Spleen (tissue), 11 donors: ENCODE measurements at regions not wholly inside any gene's neighbourhood (a gene's known extent, or its start where the extent isn't known, plus 50 kb on each side); places are given as distances from the start of the nearest gene placed in this dataset.

Experiments
- DNase-seq: peaks from one replicate; pipeline ENCODE4 v3.0.0-alpha.2; 2020
- H3K27ac ChIP-seq, 8 donors: fragments of 200-600 bp; sonication (generic) in 7 of 8; 1 replicate in 4 of 8; 2 replicates in 4 of 8; pipeline versions ENCODE4 v1.5.0 to v1.8.0; 2016 to 2021; ENCODE audit warnings: inconsistent platforms in 4 of 8, mild to moderate bottlenecking in 4 of 8, moderate library complexity in 1 of 8
- H3K27me3 ChIP-seq, 7 donors: fragments of 200-600 bp; sonication (generic) in 6 of 7; replicated peaks in 1 of 7; 1 replicate in 4 of 7; 2 replicates in 3 of 7; pipeline versions ENCODE4 v1.5.0 to v1.8.0; 2016 to 2021; ENCODE audit warnings: inconsistent platforms in 3 of 7, mild to moderate bottlenecking in 1 of 7
- H3K36me3 ChIP-seq, 6 donors: fragments of 200-600 bp; sonication (generic) in 5 of 6; 1 replicate in 4 of 6; 2 replicates in 2 of 6; pipeline versions ENCODE4 v1.5.0 to v1.8.0; 2016 to 2021; ENCODE audit warnings: inconsistent platforms in 2 of 6
- H3K4me1 ChIP-seq, 6 donors: fragments of 200-600 bp; sonication (generic) in 5 of 6; 1 replicate in 3 of 6; 2 replicates in 3 of 6; pipeline versions ENCODE4 v1.5.0 to v1.8.0; 2016 to 2021; ENCODE audit warnings: inconsistent platforms in 3 of 6
- H3K4me3 ChIP-seq, 8 donors: fragments of 200-600 bp; sonication (generic) in 7 of 8; 1 replicate in 4 of 8; 2 replicates in 4 of 8; pipeline versions ENCODE4 v1.5.0 to v1.8.0; 2016 to 2021; ENCODE audit warnings: inconsistent platforms in 4 of 8, mild to moderate bottlenecking in 4 of 8, moderate library complexity in 2 of 8
- H3K9me3 ChIP-seq, 8 donors: fragments of 200-600 bp; sonication (generic) in 7 of 8; 1 replicate in 4 of 8; 2 replicates in 4 of 8; pipeline versions ENCODE4 v1.5.0 to v1.8.0; 2016 to 2021; ENCODE audit warnings: inconsistent platforms in 4 of 8
- POLR2A ChIP-seq, 3 donors: fragments of 450-650 bp; IDR thresholded peaks; one replicate each; pipeline ENCODE4 v1.5.1; 2017; ENCODE audit warnings: antibody characterized with exemption in 3 of 3, mild to moderate bottlenecking in 1 of 3
- POLR2AphosphoS5 ChIP-seq, 3 donors: sonication (generic); formaldehyde crosslinking; IDR thresholded peaks; one replicate each; pipeline ENCODE4 v1.5.1; 2017; ENCODE audit warnings: antibody characterized with exemption in 3 of 3
- WGBS, 5 donors: extraction: QIAGEN DNeasy Blood & Tissue Kit in 3 of 5; methylation state at CpG; one replicate each; pipeline versions ENCODE4 v1.1.5 to v1.1.7; 2013 to 2018; 5-methylcytosine and 5-hydroxymethylcytosine counted together
- intact Hi-C: fragments of 100-400 bp; cut with DNase I; formaldehyde crosslinking; loops from one replicate; pipeline ENCODE4 v1.15.0; 2023; ENCODE audit warnings: low total_unique reads
- TF ChIP-seq, protein P1 (sequence below), 11 experiments: fragments of 200-600 bp in 7 of 11; fragments of 450-650 bp in 4 of 11; sonication (generic) in 4 of 11; IDR thresholded peaks in 8 of 11; conservative IDR thresholded peaks in 3 of 11; 1 replicate in 7 of 11; 2 replicates in 4 of 11; pipeline versions ENCODE4 v1.4.0 to v1.8.0; 2016 to 2021; ENCODE audit warnings: antibody characterized with exemption in 11 of 11, inconsistent platforms in 4 of 11, mild to moderate bottlenecking in 1 of 11
- donor health status: healthy with polysubstance abuse.
- donor health status: DM: no; HTN: no; CAD: no; lungs with moderate emphysema.
- donor health status: DM: no; HTN: no; CAD: no.
- donor health status: Bipolar disorder and iron deficiency.
- donor health status: healthy.
- donor health status: DM: no; HTN: no; CAD: no.
- donor health status: DM: yes; HTN: yes; CAD: no.

DNA sequence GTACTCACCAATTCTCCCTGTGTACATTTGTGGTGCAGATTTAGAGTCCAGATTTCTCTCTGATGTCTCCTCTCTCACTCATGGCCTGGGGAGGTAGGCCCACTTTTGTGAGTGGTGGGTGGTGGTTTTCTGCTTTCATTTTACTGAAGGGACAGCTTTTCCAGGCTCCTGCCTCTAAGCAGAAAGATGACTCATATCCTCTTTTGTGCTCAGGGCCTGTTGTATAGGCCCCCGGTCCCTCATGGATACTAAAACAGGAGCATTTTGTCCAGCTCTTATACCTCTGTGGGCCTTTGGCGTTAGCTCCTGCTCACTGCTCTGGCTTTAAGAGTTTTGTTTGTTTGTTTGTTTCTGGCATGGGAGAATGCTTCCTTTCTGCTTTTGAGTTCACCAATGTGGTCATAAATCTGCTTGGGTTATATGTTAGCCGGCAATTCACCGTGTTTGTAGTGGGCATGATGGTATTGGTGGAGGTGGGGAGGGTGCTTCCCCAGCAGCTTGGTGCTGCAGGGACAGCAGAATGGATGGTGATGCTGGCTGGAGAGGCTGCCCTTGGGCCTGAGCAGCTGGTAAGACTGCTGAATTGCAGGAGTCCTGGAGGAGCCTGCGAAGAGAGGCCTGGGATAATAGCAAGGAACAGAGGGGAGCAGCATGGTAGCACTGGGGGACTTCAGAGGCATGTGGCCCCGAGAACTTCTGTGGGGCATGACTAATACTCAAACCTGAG, 468.7 kb downstream of the RPS24 start:
- DNase-seq = no peak
- Histone ChIP-seq H3K27ac (no peak overlapping the region), H3K4me1 (no peaks in the 10 kb centered on the region), H3K36me3 (no peaks in the 10 kb centered on the region), H3K27me3 (no peaks in the 10 kb centered on the region), H3K4me3 (no peak overlapping the region), H3K9me3 (no peaks in the 10 kb centered on the region)
- intact Hi-C loops = no loop called here
- WGBS, 5 donors = 74 to 81% (median 75%) methylated on average over 6 of the region's 6 CpGs
- TF ChIP-seq POLR2AphosphoS5 (IDR thresholded peaks at IDR 0.05) (no peak), POLR2A (IDR thresholded peaks at IDR 0.05) (no peak)
- TF ChIP-seq, protein P1, sequence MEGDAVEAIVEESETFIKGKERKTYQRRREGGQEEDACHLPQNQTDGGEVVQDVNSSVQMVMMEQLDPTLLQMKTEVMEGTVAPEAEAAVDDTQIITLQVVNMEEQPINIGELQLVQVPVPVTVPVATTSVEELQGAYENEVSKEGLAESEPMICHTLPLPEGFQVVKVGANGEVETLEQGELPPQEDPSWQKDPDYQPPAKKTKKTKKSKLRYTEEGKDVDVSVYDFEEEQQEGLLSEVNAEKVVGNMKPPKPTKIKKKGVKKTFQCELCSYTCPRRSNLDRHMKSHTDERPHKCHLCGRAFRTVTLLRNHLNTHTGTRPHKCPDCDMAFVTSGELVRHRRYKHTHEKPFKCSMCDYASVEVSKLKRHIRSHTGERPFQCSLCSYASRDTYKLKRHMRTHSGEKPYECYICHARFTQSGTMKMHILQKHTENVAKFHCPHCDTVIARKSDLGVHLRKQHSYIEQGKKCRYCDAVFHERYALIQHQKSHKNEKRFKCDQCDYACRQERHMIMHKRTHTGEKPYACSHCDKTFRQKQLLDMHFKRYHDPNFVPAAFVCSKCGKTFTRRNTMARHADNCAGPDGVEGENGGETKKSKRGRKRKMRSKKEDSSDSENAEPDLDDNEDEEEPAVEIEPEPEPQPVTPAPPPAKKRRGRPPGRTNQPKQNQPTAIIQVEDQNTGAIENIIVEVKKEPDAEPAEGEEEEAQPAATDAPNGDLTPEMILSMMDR (IDR thresholded peaks at IDR 0.05 in 8 of 11, conservative IDR thresholded peaks at IDR 0.05 in 3 of 11) = no peak

DNA sequence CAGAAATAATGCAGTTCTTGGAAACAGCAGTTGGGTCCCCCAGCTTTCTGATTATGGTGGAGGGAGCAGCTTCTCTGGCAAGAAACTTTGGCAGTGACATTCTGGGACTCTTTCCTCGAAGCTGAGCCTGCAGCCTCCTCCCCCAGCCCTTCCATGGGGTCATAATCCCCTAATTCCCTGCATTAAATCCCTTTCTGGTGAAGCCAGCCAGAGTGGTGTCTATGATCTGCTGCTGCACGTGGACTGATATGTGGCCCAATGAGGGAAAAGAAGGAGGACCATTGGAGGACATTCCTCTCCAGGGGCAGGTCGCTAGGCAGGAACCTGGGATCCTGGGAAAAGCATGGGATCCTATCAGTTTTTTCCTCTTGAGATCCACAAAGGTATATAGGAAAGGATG, 470.5 kb downstream of the RPS24 start:
- Histone ChIP-seq H3K9me3 (no peaks in the 10 kb centered on the region), H3K27me3 (no peaks in the 10 kb centered on the region), H3K4me3 (no peak overlapping the region), H3K4me1 (no peaks in the 10 kb centered on the region), H3K27ac (no peak overlapping the region), H3K36me3 (no peaks in the 10 kb centered on the region)
- intact Hi-C loops = no loop called here
- 56 to 76% (median 74%) methylated on average over 3 of the region's 3 CpGs for WGBS, 5 donors
- no peak for DNase-seq
- no peak for TF ChIP-seq POLR2A (IDR thresholded peaks at IDR 0.05)
- TF ChIP-seq POLR2AphosphoS5 (IDR thresholded peaks at IDR 0.05) = no peak
- TF ChIP-seq, protein P1 (IDR thresholded peaks at IDR 0.05 in 8 of 11, conservative IDR thresholded peaks at IDR 0.05 in 3 of 11) = no peak

DNA sequence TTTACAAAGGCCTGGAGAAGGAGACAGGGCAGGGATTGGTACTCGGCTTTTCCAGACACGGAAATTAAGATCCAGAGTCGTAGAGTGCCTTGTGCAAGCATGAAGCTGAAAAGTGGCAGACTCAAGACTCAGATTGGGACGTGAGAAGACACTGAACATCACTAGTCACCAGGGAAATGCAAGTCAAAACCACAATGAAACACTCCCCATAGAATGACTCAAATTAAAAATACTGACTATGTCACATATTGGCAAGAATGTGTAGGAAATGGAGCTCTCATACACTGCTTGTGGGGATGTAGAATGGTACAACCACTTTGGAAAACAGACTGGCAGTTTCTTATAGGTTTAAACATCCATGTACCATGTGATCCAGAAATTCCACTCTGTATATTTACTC, 472.0 kb downstream of the RPS24 start:
- Histone ChIP-seq H3K27ac (no peak overlapping the region), H3K27me3 (no peaks in the 10 kb centered on the region), H3K36me3 (no peaks in the 10 kb centered on the region), H3K4me3 (no peak overlapping the region), H3K4me1 (no peaks in the 10 kb centered on the region), H3K9me3 (no peaks in the 10 kb centered on the region)
- TF ChIP-seq, protein P1 (IDR thresholded peaks at IDR 0.05 in 8 of 11, conservative IDR thresholded peaks at IDR 0.05 in 3 of 11) = no peak
- no peak for TF ChIP-seq POLR2A (IDR thresholded peaks at IDR 0.05)
- no peak for TF ChIP-seq POLR2AphosphoS5 (IDR thresholded peaks at IDR 0.05)
- DNase-seq = no peak
- intact Hi-C loops = no loop called here
- WGBS, 5 donors = 82 to 89% (median 83%) methylated on average over 4 of the region's 4 CpGs

DNA sequence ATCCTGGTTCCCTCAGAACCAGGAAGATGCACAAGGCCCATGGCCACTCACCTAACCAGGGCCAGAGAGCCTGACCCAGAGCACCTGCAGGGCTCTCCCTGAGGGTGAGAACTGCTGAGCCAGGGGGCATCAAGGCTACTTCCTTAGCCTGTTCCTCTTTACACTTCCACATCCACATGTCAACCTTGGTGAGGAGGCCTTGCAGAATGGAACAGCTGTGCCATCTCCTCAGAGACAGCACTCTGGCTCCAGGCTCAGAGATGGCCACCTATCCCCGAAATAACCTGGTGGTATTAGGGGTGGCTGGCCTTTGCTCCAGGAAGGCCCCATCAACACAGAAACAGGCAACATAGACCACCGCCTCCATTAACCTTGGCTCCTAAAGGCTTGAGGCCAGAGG, 473.0 kb downstream of the RPS24 start:
- WGBS, 5 donors = 82 to 100% (median 91%) methylated on average over 1 to 2 of the region's 2 CpGs
- no peak overlapping the region for H3K4me3 ChIP-seq
- no peaks in the 10 kb centered on the region for H3K9me3 ChIP-seq
- no peak for DNase-seq
- intact Hi-C loops = no loop called here
- H3K4me1 ChIP-seq = no peaks in the 10 kb centered on the region
- TF ChIP-seq, protein P1 (IDR thresholded peaks at IDR 0.05 in 8 of 11, conservative IDR thresholded peaks at IDR 0.05 in 3 of 11) = no peak
- TF ChIP-seq POLR2A (IDR thresholded peaks at IDR 0.05) (no peak), POLR2AphosphoS5 (IDR thresholded peaks at IDR 0.05) (no peak)
- H3K36me3 ChIP-seq = no peaks in the 10 kb centered on the region
- no peak overlapping the region for H3K27ac ChIP-seq
- H3K27me3 ChIP-seq = no peaks in the 10 kb centered on the region
